ENCODE measurements at regions not wholly inside any gene's neighbourhood (a gene's known extent, or its start where the extent isn't known, plus 50 kb on each side); places are given as distances from the start of the nearest gene placed in this dataset.

DNA sequence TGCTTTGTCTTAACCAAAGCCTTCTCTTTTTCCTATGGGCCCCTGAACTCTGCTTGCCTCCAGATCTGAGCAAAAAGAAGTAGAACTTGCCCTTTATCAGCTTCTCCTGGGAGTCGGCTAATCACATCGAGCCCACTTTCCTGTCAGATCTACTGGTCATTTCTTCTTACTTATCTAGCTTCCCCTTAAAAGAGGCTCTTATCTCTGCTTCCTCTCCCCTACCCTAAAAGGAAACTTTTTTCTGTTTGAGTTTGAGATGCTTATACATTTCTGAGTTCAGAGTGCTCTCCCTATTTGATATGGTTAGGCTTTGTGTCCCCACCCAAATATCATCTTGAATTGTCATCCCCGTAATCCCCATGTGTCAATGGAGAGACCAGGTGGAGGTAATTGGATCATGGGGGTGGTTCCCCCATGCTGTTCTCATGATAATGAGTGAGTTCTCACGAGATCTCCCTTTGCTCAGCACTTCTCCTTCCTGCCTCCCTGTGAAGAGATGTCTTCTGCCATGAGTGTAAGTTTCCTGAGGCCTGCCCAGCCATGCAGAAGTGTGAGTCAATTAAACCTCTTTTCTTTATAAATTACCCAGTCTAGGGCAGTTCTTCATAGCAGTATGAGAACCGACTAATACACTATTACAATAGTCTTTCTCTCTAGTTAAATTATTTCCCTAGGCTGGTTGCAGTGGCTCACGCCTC lies 114.7 kb upstream of the AMN1 start:
- no peak overlapping the region for H3K4me3 ChIP-seq (ENCODE audit: low read depth, low read length)
- no peak for DNase-seq (ENCODE audit: low read depth)
- TF ChIP-seq, protein P1, sequence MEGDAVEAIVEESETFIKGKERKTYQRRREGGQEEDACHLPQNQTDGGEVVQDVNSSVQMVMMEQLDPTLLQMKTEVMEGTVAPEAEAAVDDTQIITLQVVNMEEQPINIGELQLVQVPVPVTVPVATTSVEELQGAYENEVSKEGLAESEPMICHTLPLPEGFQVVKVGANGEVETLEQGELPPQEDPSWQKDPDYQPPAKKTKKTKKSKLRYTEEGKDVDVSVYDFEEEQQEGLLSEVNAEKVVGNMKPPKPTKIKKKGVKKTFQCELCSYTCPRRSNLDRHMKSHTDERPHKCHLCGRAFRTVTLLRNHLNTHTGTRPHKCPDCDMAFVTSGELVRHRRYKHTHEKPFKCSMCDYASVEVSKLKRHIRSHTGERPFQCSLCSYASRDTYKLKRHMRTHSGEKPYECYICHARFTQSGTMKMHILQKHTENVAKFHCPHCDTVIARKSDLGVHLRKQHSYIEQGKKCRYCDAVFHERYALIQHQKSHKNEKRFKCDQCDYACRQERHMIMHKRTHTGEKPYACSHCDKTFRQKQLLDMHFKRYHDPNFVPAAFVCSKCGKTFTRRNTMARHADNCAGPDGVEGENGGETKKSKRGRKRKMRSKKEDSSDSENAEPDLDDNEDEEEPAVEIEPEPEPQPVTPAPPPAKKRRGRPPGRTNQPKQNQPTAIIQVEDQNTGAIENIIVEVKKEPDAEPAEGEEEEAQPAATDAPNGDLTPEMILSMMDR (IDR thresholded peaks at IDR 0.05; ENCODE audit: insufficient read depth, low read depth, low read length) = no peak

DNA sequence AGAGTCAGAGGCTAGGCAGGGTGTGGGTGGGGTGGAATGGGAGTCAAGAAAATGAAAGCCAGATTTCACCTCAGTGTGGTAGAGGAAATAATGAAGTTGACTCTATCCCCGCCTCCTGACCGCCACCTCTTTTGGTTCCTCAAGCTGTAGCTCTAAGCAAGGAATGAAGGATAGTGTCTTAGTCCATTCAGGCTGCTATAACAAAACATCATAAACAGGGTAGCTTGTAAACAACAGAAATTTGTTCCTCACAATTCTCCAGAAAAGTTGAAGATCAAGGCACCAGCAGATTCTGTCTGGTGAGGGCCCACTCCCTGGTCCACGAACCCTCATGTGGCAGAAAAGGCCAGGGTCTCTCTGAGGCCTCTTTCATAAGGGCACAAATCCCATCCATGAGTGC lies 109.1 kb upstream of the AMN1 start:
- H3K4me3 ChIP-seq (ENCODE audit: low read depth, low read length) = no peak overlapping the region
- TF ChIP-seq, protein P1 (IDR thresholded peaks at IDR 0.05; ENCODE audit: insufficient read depth, low read depth, low read length) = no peak
- no peak for DNase-seq (ENCODE audit: low read depth)

GRCh38 chr12:31835276-31835882 lies 106.6 kb upstream of the AMN1 start:
- TF ChIP-seq, protein P1 (IDR thresholded peaks at IDR 0.05; ENCODE audit: insufficient read depth, low read depth, low read length) = no peak
- H3K4me3 ChIP-seq (ENCODE audit: low read depth, low read length) = no peak overlapping the region
- DNase-seq (ENCODE audit: low read depth) = no peak

DNA sequence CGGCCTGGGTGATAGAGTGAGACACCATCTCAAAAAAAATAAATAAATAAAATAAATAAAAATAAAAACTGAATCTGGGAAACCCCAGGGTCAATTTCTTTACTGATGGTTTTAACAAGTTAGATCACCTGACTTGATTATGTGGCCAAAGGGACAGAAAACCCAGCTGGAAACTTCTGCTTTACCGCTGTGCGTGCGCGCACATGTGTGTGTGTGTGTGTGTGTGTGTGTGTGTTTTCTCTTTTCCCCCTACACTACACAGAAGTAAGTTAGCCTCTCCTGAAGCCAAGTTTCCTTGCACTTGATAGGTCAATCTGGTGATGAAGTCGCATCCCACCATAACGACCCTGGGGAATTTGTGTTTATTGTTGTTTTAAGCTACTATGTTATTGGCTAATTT lies 105.3 kb upstream of the AMN1 start:
- TF ChIP-seq, protein P1 (IDR thresholded peaks at IDR 0.05; ENCODE audit: insufficient read depth, low read depth, low read length) = no peak
- no peak for DNase-seq (ENCODE audit: low read depth)

GRCh38 chr12:31832740-31833729 lies 104.2 kb upstream of the AMN1 start:
- no peak overlapping the region for H3K4me3 ChIP-seq (ENCODE audit: low read depth, low read length)
- no peak for DNase-seq (ENCODE audit: low read depth)
- TF ChIP-seq, protein P1 (IDR thresholded peaks at IDR 0.05; ENCODE audit: insufficient read depth, low read depth, low read length) = no peak

More for the DNA sequence above, 105.3 kb upstream of the AMN1 start:
- no peak overlapping the region for H3K4me3 ChIP-seq (ENCODE audit: low read depth, low read length)

DNA sequence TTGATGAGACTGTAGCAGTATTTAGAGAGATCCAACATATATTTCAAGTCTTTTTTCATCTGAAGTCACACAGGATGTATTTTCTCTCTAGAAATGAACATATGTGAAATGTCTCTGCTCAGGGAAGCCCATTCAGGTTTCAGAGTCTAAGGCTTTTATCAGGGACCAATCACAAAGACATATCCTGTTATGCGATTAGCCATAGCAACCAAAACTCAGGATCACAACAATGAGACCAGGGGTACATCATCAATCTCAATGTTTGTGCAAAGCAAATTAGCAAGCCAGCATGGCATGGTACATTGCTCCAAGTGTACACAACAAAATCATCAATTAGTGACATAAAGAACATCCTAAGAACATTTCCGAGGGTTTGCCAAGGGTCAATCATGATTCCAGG lies 99.2 kb upstream of the AMN1 start:
- DNase-seq (ENCODE audit: low read depth) = no peak
- H3K4me3 ChIP-seq (ENCODE audit: low read depth, low read length) = no peak overlapping the region
- TF ChIP-seq, protein P1 (IDR thresholded peaks at IDR 0.05; ENCODE audit: insufficient read depth, low read depth, low read length) = no peak

Data from fibroblast of villous mesenchyme (primary cell).